ENCODE measurements at regions not wholly inside any gene's neighbourhood (a gene's known extent, or its start where the extent isn't known, plus 50 kb on each side); places are given as distances from the start of the nearest gene placed in this dataset.

- TF ChIP-seq MAX (IDR thresholded peaks at IDR 0.05), result no peak
- TF ChIP-seq RAD21 (IDR thresholded peaks at IDR 0.05; ENCODE audit: low read depth), result no peak
- no peak for TF ChIP-seq USF1 (IDR thresholded peaks at IDR 0.05)
- no peak for TF ChIP-seq ZBTB7A (IDR thresholded peaks at IDR 0.05; ENCODE audit: low read depth)
- no peak for TF ChIP-seq TAF1 (IDR thresholded peaks at IDR 0.05; ENCODE audit: low read depth)
- TF ChIP-seq YY1 (IDR thresholded peaks at IDR 0.05; ENCODE audit: low read depth), result no peak
- TF ChIP-seq REST (IDR thresholded peaks at IDR 0.05; ENCODE audit: low read depth), result no peak
These were observed 135.5 kb upstream of the SALL4 start for GRCh38 chr20:51937779-51938178.

Data from Ishikawa (cell line).